Activated CD8-positive, alpha-beta T cell treated with anti-CD3 and anti-CD28 coated beads, Interleukin-2, amount 10 ng/mL, durations not matched to agents 7 days and 5 days (primary cell): ENCODE measurements at regions not wholly inside any gene's neighbourhood (a gene's known extent, or its start where the extent isn't known, plus 50 kb on each side); places are given as distances from the start of the nearest gene placed in this dataset.

Experiments
- ATAC-seq: fragments of 150-1000 bp; cut with Tn5 transposase; one replicate; pipeline ENCODE4 v1.10.0; 2021; ENCODE audit warnings: moderate library complexity
- CTCF ChIA-PET: fragments of 350-600 bp; sonication (Branson Sonifier 250); formaldehyde crosslinking; loops from one replicate; lab custom pipeline; 2021; ENCODE audit warnings: antibody characterized with exemption; lab: Charles Lee
- POLR2A ChIA-PET: fragments of 350-600 bp; sonication (Branson Sonifier 250); formaldehyde crosslinking; loops from one replicate; lab custom pipeline; 2021; ENCODE audit warnings: antibody characterized with exemption; lab: Charles Lee
- DNase-seq: peaks from one replicate; pipeline ENCODE4 v3.0.0-alpha.2; 2020
- H3K27ac Mint-ChIP-seq: one replicate; pipeline ENCODE4 v1.8.0; 2021; ENCODE audit warnings: mild to moderate bottlenecking, mixed read lengths
- H3K27me3 Mint-ChIP-seq: one replicate; pipeline ENCODE4 v1.8.0; 2021; ENCODE audit warnings: low read depth, mixed read lengths
- H3K36me3 Mint-ChIP-seq: one replicate; pipeline ENCODE4 v1.8.0; 2021; ENCODE audit warnings: low read depth, mixed read lengths
- H3K4me1 Mint-ChIP-seq: one replicate; pipeline ENCODE4 v1.8.0; 2021; ENCODE audit warnings: low read depth, mixed read lengths
- H3K4me3 Mint-ChIP-seq: one replicate; pipeline ENCODE4 v1.8.0; 2021; ENCODE audit warnings: mild to moderate bottlenecking, mixed read lengths
- H3K9me3 Mint-ChIP-seq: one replicate; pipeline ENCODE4 v1.8.0; 2022; ENCODE audit warnings: mixed read lengths; ENCODE audit not compliant: insufficient read depth

DNA sequence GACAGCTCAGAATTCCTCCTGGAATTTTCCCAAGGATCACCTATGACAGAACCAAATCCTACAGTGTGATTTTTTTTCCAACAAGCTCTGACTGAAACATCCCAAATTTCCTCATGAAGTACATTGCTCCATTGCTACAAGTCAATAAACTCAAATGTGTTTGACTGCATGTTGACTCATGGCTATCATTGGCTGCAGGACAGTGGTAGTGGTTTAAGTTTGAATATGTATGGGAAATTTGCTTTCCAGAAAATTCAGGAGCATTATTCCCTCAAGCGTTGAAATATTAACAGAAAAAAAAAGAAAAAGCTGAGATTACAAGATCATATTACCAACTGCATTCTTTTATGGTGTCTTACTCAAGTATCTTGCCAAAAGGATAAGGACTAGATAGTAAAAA is 402.8 kb upstream of the DSEL start:
- Mint-ChIP-seq H3K9me3 (no peaks in the 10 kb centered on the region), H3K4me1 (no peaks in the 10 kb centered on the region), H3K36me3 (no peaks in the 10 kb centered on the region), H3K27ac (no peak overlapping the region), H3K27me3 (no peaks in the 10 kb centered on the region), H3K4me3 (no peak overlapping the region)
- CTCF ChIA-PET = no interaction called here
- DNase-seq (no peak), ATAC-seq (no peak)
- POLR2A ChIA-PET = no interaction called here

DNA sequence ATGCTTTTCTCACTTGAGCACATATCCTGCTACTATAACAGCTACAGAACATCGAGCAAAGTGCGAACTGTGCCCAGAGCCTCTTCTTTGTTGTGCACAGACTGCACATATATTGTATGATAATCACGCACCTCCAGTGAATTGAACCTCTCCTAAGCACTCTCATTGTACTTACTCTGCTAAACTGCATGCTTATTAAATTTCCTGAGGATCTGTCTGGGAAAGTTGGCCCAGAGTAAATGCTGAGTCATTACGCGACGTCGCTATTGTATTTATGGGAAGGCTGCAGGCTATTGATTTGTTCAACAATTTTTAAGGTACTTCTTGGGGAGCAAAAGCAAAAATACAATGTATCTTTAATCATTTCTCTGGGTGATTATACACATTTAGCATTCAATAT is 399.6 kb upstream of the DSEL start:
- Mint-ChIP-seq H3K9me3 (no peaks in the 10 kb centered on the region), H3K27ac (no peak overlapping the region), H3K27me3 (no peaks in the 10 kb centered on the region), H3K36me3 (no peaks in the 10 kb centered on the region), H3K4me1 (no peaks in the 10 kb centered on the region), H3K4me3 (no peak overlapping the region)
- ChIA-PET CTCF (no interaction called here), POLR2A (no interaction called here)
- ATAC-seq (no peak), DNase-seq (no peak)

DNA sequence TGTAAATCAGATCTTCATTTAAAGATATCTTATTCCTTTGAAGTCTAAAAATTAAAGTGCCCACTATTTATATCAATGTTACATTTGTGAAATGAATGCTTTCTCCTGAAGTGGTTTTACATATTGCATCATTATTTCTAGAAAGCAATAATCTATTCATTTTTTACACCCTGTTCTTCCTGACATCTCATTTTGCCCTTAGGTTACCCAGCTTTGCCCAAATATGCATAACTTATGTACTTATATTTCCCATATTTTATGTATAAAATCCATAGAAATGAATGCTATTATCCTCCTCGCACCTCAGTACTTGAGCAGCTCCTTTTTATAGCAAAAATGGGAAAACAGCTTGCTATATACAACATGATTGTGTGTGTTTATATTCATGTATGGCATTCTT is 396.5 kb upstream of the DSEL start:
- Mint-ChIP-seq H3K4me1 (no peaks in the 10 kb centered on the region), H3K27ac (no peak overlapping the region), H3K9me3 (no peaks in the 10 kb centered on the region), H3K36me3 (no peaks in the 10 kb centered on the region), H3K4me3 (no peak overlapping the region), H3K27me3 (no peaks in the 10 kb centered on the region)
- ChIA-PET CTCF (no interaction called here), POLR2A (no interaction called here)
- no peak for DNase-seq
- ATAC-seq = no peak

DNA sequence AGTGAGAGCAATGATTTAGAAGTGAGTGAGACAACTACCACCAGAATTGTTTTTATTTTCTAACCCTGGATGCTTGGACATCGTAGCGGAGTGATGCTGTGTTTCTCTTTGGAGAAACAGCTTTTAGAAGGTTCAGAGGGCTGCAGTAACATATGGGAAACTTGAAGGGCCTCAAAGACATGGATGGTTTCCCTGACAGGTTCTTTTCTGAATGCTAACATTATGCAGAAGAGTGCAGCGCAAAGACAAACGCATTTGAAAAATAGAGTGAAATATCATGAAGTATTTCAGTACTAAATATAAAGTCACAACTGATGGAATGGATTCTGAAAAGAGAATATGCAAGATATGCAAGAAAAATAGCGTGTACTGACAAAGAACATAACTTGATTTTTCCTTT is 385.1 kb upstream of the DSEL start:
- no peaks in the 10 kb centered on the region for H3K27me3 Mint-ChIP-seq
- POLR2A ChIA-PET = no interaction called here

DNA sequence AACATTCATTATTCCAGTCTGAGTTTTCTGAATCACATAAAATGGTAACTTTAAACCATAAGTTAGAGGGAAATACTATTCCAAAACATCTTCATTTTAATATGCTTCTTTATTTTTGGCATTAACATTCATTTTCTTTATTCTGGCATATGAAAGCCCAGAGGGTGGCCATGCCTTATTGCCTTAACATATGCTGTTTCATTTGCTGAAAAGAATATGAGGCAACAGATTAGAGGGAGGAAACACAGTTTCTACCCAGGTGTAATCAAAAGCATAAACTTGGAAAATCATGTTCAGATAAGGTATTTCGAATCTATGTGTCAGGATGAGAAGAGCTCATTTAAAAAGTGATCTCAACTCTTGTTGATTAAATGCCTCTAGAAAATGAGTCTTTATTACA is 379.9 kb upstream of the DSEL start:
- DNase-seq (no peak), ATAC-seq (no peak)
- Mint-ChIP-seq H3K4me3 (no peak overlapping the region), H3K36me3 (no peaks in the 10 kb centered on the region), H3K9me3 (no peaks in the 10 kb centered on the region), H3K27me3 (no peaks in the 10 kb centered on the region), H3K4me1 (no peaks in the 10 kb centered on the region), H3K27ac (no peak overlapping the region)
- ChIA-PET POLR2A (no interaction called here), CTCF (no interaction called here)

More for the DNA sequence above, 385.1 kb upstream of the DSEL start:
- CTCF ChIA-PET = no interaction called here
- H3K36me3 Mint-ChIP-seq = no peaks in the 10 kb centered on the region
- no peak for ATAC-seq
- no peak overlapping the region for H3K27ac Mint-ChIP-seq
- H3K9me3 Mint-ChIP-seq = no peaks in the 10 kb centered on the region
- H3K4me1 Mint-ChIP-seq = no peaks in the 10 kb centered on the region
- no peak for DNase-seq
- no peak overlapping the region for H3K4me3 Mint-ChIP-seq

DNA sequence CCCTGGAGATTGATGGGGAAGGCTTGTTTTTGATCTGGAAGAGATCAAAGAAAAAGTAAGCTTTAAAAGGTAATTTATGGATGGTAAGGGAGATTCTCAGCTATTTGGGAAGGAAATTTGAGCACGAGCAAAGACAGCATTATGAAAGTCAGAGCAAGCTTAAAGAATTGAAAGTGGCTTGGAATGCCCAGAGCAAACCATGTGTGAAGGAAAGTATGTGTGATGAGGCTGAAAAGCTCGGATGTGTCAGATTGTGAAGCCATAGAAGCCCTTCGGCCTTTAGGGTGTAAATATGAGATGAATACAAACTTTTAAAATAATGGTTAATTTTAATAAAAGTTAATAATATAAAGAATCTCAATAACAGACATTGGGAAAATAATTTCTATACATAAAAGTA is 377.4 kb upstream of the DSEL start:
- no peak for ATAC-seq
- CTCF ChIA-PET = no interaction called here

DNA sequence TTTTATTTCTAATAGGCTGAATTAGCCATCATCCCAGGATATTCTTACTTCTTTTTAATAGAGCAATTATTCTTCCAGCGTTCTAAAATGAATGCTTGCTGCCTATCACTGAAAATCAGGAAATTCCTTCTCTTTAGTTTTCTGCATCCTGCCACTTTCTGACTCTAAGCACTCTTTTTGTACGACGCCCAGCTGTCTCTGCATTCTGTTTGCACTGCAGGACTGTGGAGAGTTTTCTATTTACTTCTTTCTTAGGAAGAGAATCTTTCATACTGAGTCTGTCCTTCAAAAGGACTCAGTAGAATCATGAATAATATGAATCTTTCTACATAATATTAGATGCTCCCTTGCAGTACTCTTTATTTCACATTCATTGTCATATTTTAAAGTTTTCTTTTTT is 360.4 kb upstream of the DSEL start:
- Mint-ChIP-seq H3K4me1 (no peaks in the 10 kb centered on the region), H3K27me3 (no peaks in the 10 kb centered on the region), H3K9me3 (no peaks in the 10 kb centered on the region), H3K36me3 (no peaks in the 10 kb centered on the region), H3K27ac (no peak overlapping the region), H3K4me3 (no peak overlapping the region)
- CTCF ChIA-PET = no interaction called here
- DNase-seq (no peak), ATAC-seq (no peak)
- POLR2A ChIA-PET = no interaction called here

More for the DNA sequence above, 377.4 kb upstream of the DSEL start:
- H3K4me3 Mint-ChIP-seq = no peak overlapping the region
- no peak overlapping the region for H3K27ac Mint-ChIP-seq
- DNase-seq = no peak
- POLR2A ChIA-PET = no interaction called here
- no peaks in the 10 kb centered on the region for H3K9me3 Mint-ChIP-seq
- no peaks in the 10 kb centered on the region for H3K36me3 Mint-ChIP-seq
- no peaks in the 10 kb centered on the region for H3K27me3 Mint-ChIP-seq
- H3K4me1 Mint-ChIP-seq = no peaks in the 10 kb centered on the region

DNA sequence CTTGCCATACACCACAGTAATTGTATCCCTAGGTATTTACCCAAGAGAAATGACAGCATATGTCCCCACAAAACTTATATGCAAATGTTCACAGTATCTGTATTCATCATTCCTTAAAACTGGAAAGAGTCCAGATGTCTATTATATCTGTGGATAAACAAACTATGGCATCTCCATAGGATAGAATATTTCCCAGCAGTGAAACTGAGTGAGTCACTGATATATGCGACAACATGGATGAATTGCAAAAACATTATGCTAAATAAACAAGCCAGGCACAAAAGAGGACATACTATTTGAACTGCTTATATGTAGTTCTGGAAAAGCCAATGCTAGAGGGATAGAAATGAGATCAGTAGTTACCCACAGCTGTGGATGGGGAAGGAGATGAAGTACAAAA is 359.4 kb upstream of the DSEL start:
- Mint-ChIP-seq H3K9me3 (no peaks in the 10 kb centered on the region), H3K4me1 (no peaks in the 10 kb centered on the region), H3K4me3 (no peak overlapping the region), H3K27me3 (no peaks in the 10 kb centered on the region), H3K36me3 (no peaks in the 10 kb centered on the region), H3K27ac (no peak overlapping the region)
- ChIA-PET POLR2A (no interaction called here), CTCF (no interaction called here)
- ATAC-seq = no peak
- no peak for DNase-seq

DNA sequence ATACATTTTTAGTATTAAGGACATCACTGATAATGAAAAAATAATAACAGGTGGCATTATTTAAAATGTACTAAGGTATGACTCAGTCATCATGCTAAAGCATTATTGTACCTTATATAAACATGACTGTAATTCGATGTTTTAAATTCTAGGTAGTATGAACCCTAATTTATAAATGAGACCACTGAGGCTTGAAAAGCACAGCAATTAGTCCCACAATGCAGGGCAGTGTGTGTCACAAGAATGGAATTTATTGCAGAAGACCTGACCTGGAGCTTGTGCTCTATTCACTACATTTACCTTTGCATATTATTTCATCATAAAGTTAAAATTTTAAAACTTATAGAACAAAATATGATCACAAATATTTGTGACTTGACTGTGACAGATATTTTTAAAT is 358.5 kb upstream of the DSEL start:
- H3K4me1 Mint-ChIP-seq = no peaks in the 10 kb centered on the region
- H3K27ac Mint-ChIP-seq = no peak overlapping the region
- H3K27me3 Mint-ChIP-seq = no peaks in the 10 kb centered on the region
- H3K36me3 Mint-ChIP-seq = no peaks in the 10 kb centered on the region
- H3K9me3 Mint-ChIP-seq = no peaks in the 10 kb centered on the region
- ATAC-seq = no peak
- H3K4me3 Mint-ChIP-seq = no peak overlapping the region
- CTCF ChIA-PET = no interaction called here
- no peak for DNase-seq
- POLR2A ChIA-PET = no interaction called here

DNA sequence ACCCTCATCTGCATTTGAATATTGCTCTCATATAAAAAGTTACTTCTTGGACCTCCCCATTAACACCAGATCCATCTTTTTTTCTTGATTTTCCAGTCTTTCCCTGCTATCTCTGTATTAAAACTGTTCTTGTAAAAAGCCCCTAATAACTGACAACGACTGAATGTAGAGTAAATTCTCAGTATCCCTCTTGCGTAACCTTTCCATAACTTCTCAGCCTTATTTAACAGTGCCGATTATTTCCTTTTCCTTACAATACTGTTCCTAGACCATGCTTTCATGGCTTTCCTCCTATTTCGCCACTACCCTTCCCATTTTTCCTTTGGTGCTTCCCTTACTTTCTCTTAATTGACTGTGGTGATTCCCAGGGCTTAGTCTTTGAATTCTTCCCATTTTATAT is 348.9 kb upstream of the DSEL start:
- POLR2A ChIA-PET = no interaction called here
- no peaks in the 10 kb centered on the region for H3K27me3 Mint-ChIP-seq
- no peak overlapping the region for H3K4me3 Mint-ChIP-seq
- H3K4me1 Mint-ChIP-seq = no peaks in the 10 kb centered on the region
- H3K9me3 Mint-ChIP-seq = no peaks in the 10 kb centered on the region
- CTCF ChIA-PET = no interaction called here
- ATAC-seq (no peak), DNase-seq (no peak)
- H3K27ac Mint-ChIP-seq = no peak overlapping the region
- no peaks in the 10 kb centered on the region for H3K36me3 Mint-ChIP-seq

DNA sequence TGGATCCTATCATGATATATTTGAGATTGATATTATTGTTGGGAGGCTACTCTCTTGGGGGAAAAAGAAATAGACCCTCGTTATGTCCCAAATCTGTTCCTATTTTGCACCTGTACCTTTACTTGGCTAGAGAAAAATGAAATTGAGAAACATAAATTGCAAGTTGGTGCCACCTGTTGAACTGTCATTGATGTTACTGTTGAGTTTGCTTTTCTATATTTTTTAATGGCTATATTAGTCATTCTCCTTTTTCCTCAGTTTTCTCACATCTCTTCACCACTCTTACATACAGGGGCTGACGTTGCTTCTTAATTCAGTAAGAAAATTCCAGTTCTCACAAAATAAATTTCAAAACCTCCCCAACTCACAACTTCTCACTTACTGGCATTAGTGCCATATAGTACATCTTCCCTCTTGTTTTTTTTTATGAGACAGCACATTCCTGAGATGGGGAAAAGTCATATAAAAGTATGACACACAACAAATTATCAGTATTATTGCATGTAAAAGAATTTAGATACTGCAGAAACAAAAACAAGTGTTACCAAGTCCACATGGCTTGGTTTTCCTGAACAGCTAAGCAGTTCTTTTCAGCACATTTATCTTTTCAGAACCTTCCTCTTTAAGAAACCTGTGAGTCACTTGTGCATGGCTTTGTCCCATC is 348.3 kb upstream of the DSEL start:
- H3K4me3 Mint-ChIP-seq = no peak overlapping the region
- H3K36me3 Mint-ChIP-seq = no peaks in the 10 kb centered on the region
- no peak overlapping the region for H3K27ac Mint-ChIP-seq
- POLR2A ChIA-PET = no interaction called here
- H3K27me3 Mint-ChIP-seq = no peaks in the 10 kb centered on the region
- H3K9me3 Mint-ChIP-seq = no peaks in the 10 kb centered on the region
- CTCF ChIA-PET = no interaction called here
- DNase-seq (no peak), ATAC-seq (no peak)
- no peaks in the 10 kb centered on the region for H3K4me1 Mint-ChIP-seq

DNA sequence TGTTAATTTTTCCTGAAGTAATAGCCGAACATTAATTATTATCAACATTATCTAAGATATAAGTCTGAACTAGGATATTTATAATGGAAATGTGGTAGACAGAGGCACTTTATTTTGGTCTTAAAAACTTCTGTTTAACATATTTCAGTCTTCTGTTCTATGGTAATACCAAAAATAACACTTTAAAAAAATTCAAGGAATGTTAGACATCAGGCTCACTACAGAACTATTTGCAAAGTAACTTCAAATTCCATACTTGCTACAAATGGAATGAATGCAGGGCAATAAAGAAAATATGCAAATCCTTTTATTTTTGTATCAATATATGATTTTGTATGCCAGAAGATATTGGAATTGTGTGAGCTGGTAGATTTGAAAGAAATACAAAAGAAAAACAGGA is 345.5 kb upstream of the DSEL start:
- Mint-ChIP-seq H3K4me3 (no peak overlapping the region), H3K27me3 (no peaks in the 10 kb centered on the region), H3K36me3 (no peaks in the 10 kb centered on the region), H3K9me3 (no peaks in the 10 kb centered on the region), H3K4me1 (no peaks in the 10 kb centered on the region), H3K27ac (no peak overlapping the region)
- ChIA-PET POLR2A (no interaction called here), CTCF (no interaction called here)
- DNase-seq (no peak), ATAC-seq (no peak)

DNA sequence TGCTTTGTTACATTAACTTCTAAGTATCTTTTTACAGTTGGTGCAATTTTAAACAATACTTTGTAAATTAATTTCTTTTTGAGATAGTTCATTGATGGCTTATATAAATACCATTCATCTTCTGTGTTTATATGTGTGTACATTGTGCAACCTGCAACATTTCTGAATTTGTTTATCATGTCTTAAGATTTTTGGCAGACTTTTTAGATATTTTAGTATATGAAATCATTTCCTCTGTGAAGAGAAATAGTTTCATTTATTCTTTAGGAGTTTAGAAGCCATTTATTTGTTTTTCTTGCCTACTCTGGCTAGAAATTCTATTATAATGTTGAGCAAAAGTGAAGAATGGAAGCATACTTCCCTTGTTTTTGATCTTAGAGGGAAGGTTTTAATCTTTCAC is 337.8 kb upstream of the DSEL start:
- POLR2A ChIA-PET = no interaction called here
- Mint-ChIP-seq H3K4me1 (no peaks in the 10 kb centered on the region), H3K27me3 (no peaks in the 10 kb centered on the region), H3K9me3 (no peaks in the 10 kb centered on the region), H3K36me3 (no peaks in the 10 kb centered on the region), H3K27ac (no peak overlapping the region), H3K4me3 (no peak overlapping the region)
- CTCF ChIA-PET = no interaction called here
- ATAC-seq (no peak), DNase-seq (no peak)
